Activated CD4-positive, alpha-beta T cell treated with anti-CD3 and anti-CD28 coated beads, Interleukin-2, amount 50 U/mL, for 48 hours (primary cell): ENCODE measurements at regions not wholly inside any gene's neighbourhood (a gene's known extent, or its start where the extent isn't known, plus 50 kb on each side); places are given as distances from the start of the nearest gene placed in this dataset.
"Not testable (repeated sequence)": the region's sequence is repeated elsewhere in the genome, so short reads cannot be mapped to it uniquely, and the experiment has no call there.

Experiments
- DNase-seq, 2 experiments: peaks; one replicate each; pipeline ENCODE4 v3.0.0-alpha.2; 2020

- no peak for DNase-seq
These were observed 927.4 kb upstream of the LRFN5 start for GRCh38 chr14:40679256-40679655.

- not testable (repeated sequence) for DNase-seq
These were observed 929.5 kb upstream of the LRFN5 start for GRCh38 chr14:40677206-40677605.

GRCh38 chr14:40674502-40674901 is 932.2 kb upstream of the LRFN5 start:
- DNase-seq: no peak

GRCh38 chr14:40656311-40656710 is 950.4 kb upstream of the LRFN5 start:
- DNase-seq: no peak

GRCh38 chr14:40652089-40652691 is 954.5 kb upstream of the LRFN5 start:
- DNase-seq: no peak

- DNase-seq: no peak
These were observed 976.2 kb upstream of the LRFN5 start for GRCh38 chr14:40630471-40630870.

GRCh38 chr14:40629551-40630137 is 977.0 kb upstream of the LRFN5 start:
- DNase-seq: not testable (repeated sequence)

- DNase-seq: no peak
These were observed 977.5 kb upstream of the LRFN5 start for GRCh38 chr14:40629144-40629543.

GRCh38 chr14:40623643-40624042 is 983.0 kb upstream of the LRFN5 start:
- DNase-seq: no peak

GRCh38 chr14:40618225-40618898 is 988.3 kb upstream of the LRFN5 start:
- no peak for DNase-seq

GRCh38 chr14:40616579-40616978 is 990.1 kb upstream of the LRFN5 start:
- DNase-seq: no peak

GRCh38 chr14:40601063-40601462 is 1005.6 kb upstream of the LRFN5 start:
- no peak for DNase-seq

GRCh38 chr14:40599725-40600124 is 1007.0 kb upstream of the LRFN5 start:
- no peak for DNase-seq

GRCh38 chr14:40581264-40581663 is 1025.4 kb upstream of the LRFN5 start:
- DNase-seq: no peak

GRCh38 chr14:40576880-40577478 is 1029.7 kb upstream of the LRFN5 start:
- DNase-seq: no peak

- DNase-seq: no peak
These were observed 1031.9 kb upstream of the LRFN5 start for GRCh38 chr14:40574780-40575179.

- no peak for DNase-seq
These were observed 1081.4 kb upstream of the LRFN5 start for GRCh38 chr14:40525314-40525713.

- no peak for DNase-seq
These were observed 1083.6 kb upstream of the LRFN5 start for GRCh38 chr14:40523123-40523522.

GRCh38 chr14:40494483-40494882 is 1062.2 kb upstream of the FBXO33 start:
- DNase-seq: no peak

- no peak for DNase-seq
These were observed 1055.6 kb upstream of the FBXO33 start for GRCh38 chr14:40487824-40488223.

- DNase-seq: no peak
These were observed 1053.5 kb upstream of the FBXO33 start for GRCh38 chr14:40485688-40486087.

- DNase-seq: no peak
These were observed 1043.8 kb upstream of the FBXO33 start for GRCh38 chr14:40476005-40476404.

- DNase-seq: no peak
These were observed 1035.7 kb upstream of the FBXO33 start for GRCh38 chr14:40467969-40468368.

GRCh38 chr14:40464531-40464930 is 1032.3 kb upstream of the FBXO33 start:
- no peak for DNase-seq
